Stimulated activated CD4-positive, alpha-beta T cell treated with anti-CD3 and anti-CD28 coated beads, Interleukin-12 subunit alpha, Interleukin-12 subunit beta, amount 100 ng/mL, for 4 hours (primary cell): ENCODE measurements at regions not wholly inside any gene's neighbourhood (a gene's known extent, or its start where the extent isn't known, plus 50 kb on each side); places are given as distances from the start of the nearest gene placed in this dataset.

Experiments used
- DNase-seq: peaks from one replicate; pipeline ENCODE4 v3.0.0-alpha.2; 2020

DNA sequence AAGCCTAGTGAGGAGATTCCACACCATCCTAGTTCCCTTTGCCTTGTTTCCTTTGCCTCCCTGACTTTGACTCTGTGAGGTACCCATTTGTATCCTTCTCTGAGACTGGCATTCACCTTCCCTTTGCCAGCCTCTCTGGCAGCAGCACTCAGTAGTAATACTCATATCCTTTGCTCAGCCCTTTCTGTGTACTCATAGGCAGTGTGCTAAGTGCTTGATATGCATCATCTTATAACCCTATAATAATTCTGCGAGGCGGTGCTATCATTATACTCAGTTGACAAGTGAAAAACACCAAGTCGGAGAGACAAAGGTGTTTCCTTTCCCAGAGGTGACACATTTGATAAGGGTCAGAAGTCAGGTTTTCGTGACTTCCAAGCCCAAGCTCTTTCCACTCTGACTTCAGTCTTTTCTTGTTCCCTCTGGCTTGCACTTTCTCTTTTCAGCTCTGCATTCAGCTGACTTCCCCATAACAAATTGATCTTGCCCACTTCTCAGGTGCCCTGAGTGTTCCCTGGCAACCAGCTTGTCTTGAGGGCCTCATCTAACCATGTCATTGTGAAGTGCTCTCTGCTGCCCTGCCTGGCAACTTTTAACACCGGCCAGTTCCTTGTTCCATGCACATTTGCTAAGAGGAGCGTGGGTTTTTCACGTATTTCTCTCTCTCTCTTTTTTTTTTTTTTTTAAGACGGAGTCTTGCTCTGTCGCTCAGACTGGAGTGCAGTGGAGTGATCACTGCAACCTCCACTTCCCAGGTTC, 94.5 kb upstream of the UPP2 start:
- no peak for DNase-seq

DNA sequence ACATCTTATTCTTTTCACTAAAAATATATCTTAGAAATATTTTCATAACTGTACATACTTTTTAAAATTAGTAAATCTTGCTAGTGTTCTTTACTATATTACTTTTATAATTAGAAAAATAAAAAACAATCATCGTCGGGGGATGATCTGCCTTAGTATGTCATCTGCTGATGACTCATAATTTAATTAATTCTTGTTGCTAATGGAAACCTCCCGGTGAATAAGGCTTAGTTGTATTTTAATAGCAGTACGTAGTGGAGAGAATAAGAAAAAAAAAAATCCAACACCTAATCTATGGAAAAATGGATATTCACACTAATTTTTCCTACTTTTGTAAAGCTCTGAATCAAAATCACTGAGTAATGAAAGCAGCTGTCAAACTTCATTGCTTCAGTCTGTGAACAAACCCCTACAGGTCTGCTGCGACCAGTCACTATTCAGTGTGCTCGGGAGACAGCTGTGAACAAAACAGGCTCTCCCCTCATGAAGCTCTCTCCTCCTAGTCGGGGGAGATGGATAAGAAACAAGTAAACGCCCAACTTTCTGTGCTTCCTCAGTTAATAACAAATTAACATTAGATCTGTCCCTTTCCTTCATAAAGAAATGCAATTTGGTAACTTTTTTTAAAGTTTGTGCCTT, 97.4 kb upstream of the UPP2 start:
- DNase-seq: no peak

DNA sequence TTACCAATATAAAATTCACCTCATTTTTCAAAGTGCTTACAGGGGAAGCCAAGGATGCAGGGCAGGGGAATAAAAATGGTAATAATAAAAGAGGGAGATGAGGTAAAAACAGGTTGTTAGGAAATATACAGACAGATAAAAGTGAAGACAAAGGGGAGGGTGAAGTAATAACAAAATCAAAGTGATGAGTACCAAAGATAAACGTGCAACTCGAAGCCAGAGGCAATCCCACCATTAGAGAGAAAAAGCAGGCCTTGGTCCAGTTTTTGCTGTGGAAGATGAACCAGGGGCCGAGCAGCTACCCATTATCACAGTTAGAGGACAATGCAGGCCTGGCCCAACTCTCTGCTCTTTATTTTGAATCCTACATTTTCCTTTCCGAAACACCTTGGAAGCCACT, 99.6 kb upstream of the UPP2 start:
- no peak for DNase-seq

DNA sequence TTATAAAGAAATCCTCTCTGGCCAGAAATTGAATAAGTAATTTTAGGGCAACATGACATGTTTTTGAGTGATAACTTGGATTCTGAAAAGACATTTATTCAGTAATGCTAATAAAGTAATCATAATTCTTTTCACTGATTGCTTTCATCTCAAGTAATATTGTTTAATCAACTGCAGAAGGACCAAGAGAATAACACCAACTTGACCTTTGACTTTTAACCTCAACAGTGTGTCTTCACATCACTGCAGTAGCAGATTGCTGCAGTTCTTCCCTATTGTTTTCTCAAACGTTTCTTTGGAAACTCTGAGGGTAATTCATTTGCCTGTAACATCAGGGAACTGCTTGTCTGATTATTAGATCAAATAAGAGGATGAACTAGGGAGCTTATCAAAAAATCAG, 104.9 kb upstream of the UPP2 start:
- no peak for DNase-seq

- no peak for DNase-seq
Observed at GRCh38 chr2:157995117-157995516, 106.6 kb upstream of the UPP2 start.

GRCh38 chr2:157991932-157992331, 109.7 kb upstream of the UPP2 start:
- no peak for DNase-seq

GRCh38 chr2:157990173-157990572, 111.5 kb upstream of the UPP2 start:
- no peak for DNase-seq

GRCh38 chr2:157989227-157989626, 112.4 kb upstream of the UPP2 start:
- DNase-seq: no peak

DNA sequence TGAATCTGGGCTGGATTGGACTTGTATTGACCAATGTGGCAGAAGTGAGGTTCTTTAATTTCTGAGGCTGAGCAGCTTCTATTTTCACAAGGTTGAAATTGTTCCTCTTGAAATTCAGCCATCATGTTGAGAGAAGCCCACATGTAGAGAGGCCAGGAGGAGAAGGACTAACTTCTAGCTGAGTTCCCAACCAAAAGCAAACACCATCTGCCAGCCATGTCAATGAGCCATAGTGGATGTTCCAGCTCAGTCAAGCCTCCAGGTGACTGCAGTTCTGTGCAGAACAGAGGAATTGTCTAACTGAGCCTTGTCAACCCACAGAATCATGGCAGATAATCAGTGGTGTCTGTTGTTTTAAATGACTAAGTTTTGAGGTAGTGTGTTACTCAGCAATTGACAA, 110.6 kb upstream of the ACVR1 start:
- no peak for DNase-seq

DNA sequence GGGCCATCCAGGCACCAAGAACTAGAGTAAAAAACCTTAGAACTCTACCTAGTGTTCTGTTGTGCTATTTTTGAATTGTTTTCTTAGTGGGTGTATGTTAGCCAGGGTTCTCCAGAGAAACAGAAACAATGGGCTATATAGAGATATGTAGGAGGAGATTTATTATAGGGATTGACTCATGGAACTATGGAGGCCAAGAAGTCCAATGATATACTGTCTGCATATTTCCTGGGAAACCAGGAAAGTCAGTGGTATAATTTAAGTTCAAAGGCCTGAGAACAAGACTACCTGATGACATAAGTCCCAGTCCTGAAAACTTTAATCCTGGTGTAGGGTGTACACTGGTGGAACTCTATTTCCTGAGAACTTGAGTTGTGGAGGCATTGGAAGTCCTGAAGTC, 108.7 kb upstream of the ACVR1 start:
- no peak for DNase-seq

DNA sequence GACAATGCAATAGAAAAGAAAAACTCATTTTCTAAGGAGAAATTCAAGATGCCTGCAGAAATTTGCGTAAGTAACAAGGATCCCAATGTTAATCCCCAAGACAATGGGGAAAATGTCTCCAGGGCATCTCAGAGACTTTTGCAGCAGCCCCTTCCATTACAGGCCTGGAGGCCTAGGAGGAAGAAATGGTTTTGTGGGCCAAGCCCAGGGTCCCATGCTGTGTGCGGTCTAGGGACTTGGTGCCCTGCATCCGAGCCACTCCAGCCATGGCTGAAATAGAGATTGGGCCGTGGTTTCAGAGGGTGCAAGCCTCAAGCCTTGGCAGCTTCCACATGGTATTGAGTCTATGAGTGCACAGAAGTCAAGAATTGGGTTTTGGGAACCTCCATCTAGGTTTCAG, 103.9 kb upstream of the ACVR1 start:
- no peak for DNase-seq

- no peak for DNase-seq
Observed at GRCh38 chr2:157971702-157972101, 95.6 kb upstream of the ACVR1 start.

- no peak for DNase-seq
Observed at GRCh38 chr2:157967856-157968255, 91.7 kb upstream of the ACVR1 start.

DNA sequence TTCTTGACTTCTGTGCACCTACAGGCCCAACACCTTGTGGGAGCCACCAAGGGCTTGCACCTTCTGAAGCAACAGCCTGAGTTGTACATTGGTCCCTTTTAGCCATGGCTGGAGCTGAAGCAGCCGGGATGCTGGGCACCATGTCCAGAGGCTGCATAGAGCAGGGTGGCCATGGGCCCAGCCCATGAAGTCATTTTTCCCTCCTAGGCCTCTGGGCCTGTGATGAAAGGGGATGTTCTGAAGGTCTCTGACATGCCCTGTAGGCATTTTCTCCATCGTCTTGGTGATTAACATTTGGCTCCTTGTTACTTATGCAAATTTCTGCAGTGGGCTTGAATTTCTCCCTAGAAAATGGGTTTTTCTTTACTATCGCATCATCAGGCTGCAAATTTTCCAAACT, 83.1 kb upstream of the ACVR1 start:
- DNase-seq: no peak

DNA sequence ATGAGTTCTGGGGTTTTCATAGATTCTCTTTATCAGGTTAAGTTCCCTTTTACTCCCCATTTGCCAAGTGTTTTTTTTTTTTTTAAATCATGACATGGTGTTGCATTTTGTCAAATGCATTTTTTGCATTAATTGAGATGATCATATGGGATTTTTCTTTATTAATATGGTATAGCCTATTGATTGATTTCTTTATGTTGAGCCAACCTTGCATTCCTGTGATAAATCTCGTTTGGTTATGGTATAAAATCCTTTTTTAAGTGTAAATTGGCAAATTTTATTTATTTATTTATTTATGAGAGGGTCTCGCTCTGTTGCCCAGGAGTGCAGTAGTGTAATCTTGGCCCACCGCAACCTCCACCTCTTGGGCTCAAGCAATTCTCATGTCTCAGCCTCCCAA, 81.5 kb upstream of the ACVR1 start:
- no peak for DNase-seq

DNA sequence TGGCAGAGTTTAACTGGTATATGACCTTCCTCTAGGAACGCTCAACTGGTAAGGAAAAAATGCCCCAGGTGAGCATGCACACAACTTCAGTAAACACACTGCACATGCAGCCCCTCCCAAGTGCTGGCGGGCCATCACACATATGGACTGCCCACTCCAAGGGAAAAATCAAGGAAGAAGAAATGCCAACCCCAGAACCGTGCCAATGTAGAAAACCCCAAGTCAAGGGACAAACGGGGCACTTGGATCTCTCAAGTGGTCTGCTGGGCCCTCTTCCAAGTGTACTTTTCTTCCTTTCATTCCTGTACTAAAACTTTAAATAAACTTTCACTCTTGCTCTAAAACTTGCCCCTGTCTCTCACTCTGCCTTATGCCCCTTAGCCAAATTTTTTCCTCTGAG, 76.4 kb upstream of the ACVR1 start:
- no peak for DNase-seq

DNA sequence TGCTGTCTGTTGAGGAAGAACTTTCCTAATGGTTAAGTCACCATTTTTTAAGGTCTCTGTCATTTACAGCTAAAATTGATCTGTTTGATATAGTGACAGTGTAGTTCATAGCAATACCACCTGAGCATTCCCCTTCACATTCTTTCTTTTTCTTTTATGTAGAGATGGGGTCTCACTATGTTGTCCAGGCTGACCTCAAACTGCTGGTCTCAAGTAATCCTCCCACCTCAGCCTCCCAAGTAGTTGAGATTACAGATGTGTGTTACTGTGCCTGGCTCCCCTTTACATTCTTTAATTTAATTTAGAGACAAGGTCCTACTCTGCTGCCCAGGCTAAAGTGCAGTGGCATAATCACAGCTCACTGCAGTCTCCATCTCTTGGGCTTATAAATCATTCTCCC, 72.7 kb upstream of the ACVR1 start:
- DNase-seq: no peak

- no peak for DNase-seq
Observed at GRCh38 chr2:157946919-157947557, 70.9 kb upstream of the ACVR1 start.

- DNase-seq: no peak
Observed at GRCh38 chr2:157940024-157940423, 63.9 kb upstream of the ACVR1 start.

- no peak for DNase-seq
Observed at GRCh38 chr2:157938556-157938955, 62.4 kb upstream of the ACVR1 start.

- no peak for DNase-seq
Observed at GRCh38 chr2:157936406-157936805, 60.3 kb upstream of the ACVR1 start.

DNA sequence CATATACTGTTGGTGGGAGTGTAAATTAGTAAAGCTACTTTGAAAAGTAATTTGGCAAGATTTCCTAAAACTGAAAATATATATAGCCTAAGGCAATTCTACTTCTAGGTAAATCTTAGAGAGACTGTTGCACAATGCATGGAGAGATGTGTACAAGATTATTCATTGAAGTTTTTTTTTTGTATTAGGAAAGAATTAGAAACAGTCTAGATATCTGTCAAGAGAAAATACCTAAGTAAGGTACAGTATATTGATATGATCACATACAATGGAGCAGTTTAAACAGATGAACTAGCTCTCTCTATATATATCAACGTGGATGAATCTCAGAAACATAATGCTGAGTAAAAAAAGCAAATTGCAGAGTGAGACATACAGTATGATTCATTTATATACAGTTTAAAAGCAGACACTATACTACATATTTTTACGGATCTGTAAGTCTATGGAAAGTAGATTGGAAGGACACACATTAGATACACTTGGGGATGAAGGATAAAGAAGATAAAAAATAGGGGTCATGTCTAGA, 59.3 kb upstream of the ACVR1 start:
- no peak for DNase-seq

- no peak for DNase-seq
Observed at GRCh38 chr2:157934684-157935377, 58.7 kb upstream of the ACVR1 start.
